Neural crest cell (in vitro differentiated cells): ENCODE measurements at regions not wholly inside any gene's neighbourhood (a gene's known extent, or its start where the extent isn't known, plus 50 kb on each side); places are given as distances from the start of the nearest gene placed in this dataset.

ENCODE experiments used
- DNase-seq: peaks from one replicate; pipeline ENCODE4 v3.0.0; 2021; ENCODE audit warnings: low read depth, mixed read lengths, low spot score
- H3K27ac Mint-ChIP-seq: one replicate; pipeline ENCODE4 v1.8.0; 2021; ENCODE audit warnings: mild to moderate bottlenecking, mixed read lengths; ENCODE audit not compliant: unreplicated experiment
- H3K27me3 Mint-ChIP-seq: 2 replicates; pipeline ENCODE4 v1.8.0; 2021; ENCODE audit warnings: low read depth, mild to moderate bottlenecking, mixed read lengths
- H3K36me3 Mint-ChIP-seq: 2 replicates; pipeline ENCODE4 v1.8.0; 2021; ENCODE audit warnings: low read depth, mild to moderate bottlenecking, mixed read lengths
- H3K4me1 Mint-ChIP-seq: 2 replicates; pipeline ENCODE4 v1.8.0; 2021; ENCODE audit warnings: mixed read lengths
- H3K4me3 Mint-ChIP-seq: one replicate; pipeline ENCODE4 v1.8.0; 2021; ENCODE audit warnings: mild to moderate bottlenecking, mixed read lengths
- H3K9me3 Mint-ChIP-seq: 2 replicates; pipeline ENCODE4 v1.8.0; 2021; ENCODE audit warnings: mixed read lengths
- CTCF ChIP-seq: fragments of 200-600 bp; sonication (generic); conservative IDR thresholded peaks from 2 replicates; pipeline ENCODE4 v1.5.0; 2021; ENCODE audit warnings: antibody characterized with exemption, mild to moderate bottlenecking

- H3K27me3 Mint-ChIP-seq, result no peaks in the 10 kb centered on the region
- no peak overlapping the region for H3K4me3 Mint-ChIP-seq
- no peak for DNase-seq
- TF ChIP-seq CTCF, result no peak
- H3K4me1 Mint-ChIP-seq, result no peaks in the 10 kb centered on the region
- no peak overlapping the region for H3K27ac Mint-ChIP-seq
- H3K36me3 Mint-ChIP-seq, result no peaks in the 10 kb centered on the region
- no peaks in the 10 kb centered on the region for H3K9me3 Mint-ChIP-seq
Measured at GRCh38 chr3:145739926-145740325, 421.1 kb downstream of the PLOD2 start.

- TF ChIP-seq CTCF, result no peak
- H3K36me3 Mint-ChIP-seq, result no peaks in the 10 kb centered on the region
- H3K4me1 Mint-ChIP-seq, result peaks cover 13% of the 10 kb centered on the region
- H3K27ac Mint-ChIP-seq, result no peak overlapping the region
- no peaks in the 10 kb centered on the region for H3K9me3 Mint-ChIP-seq
- no peak for DNase-seq
- H3K27me3 Mint-ChIP-seq, result no peaks in the 10 kb centered on the region
- H3K4me3 Mint-ChIP-seq, result no peak overlapping the region
Measured at GRCh38 chr3:145750657-145751056, 410.3 kb downstream of the PLOD2 start.

GRCh38 chr3:145752576-145752975 lies 408.4 kb downstream of the PLOD2 start:
- Mint-ChIP-seq H3K4me3 (no peak overlapping the region), H3K36me3 (no peaks in the 10 kb centered on the region), H3K27ac (no peak overlapping the region), H3K9me3 (no peaks in the 10 kb centered on the region), H3K4me1 (peaks cover 13% of the 10 kb centered on the region), H3K27me3 (no peaks in the 10 kb centered on the region)
- DNase-seq, result no peak
- TF ChIP-seq CTCF, result no peak

GRCh38 chr3:145754605-145755289 lies 406.2 kb downstream of the PLOD2 start:
- no peak overlapping the region for H3K27ac Mint-ChIP-seq
- no peak for DNase-seq
- TF ChIP-seq CTCF, result no peak
- no peaks in the 10 kb centered on the region for H3K9me3 Mint-ChIP-seq
- no peaks in the 10 kb centered on the region for H3K27me3 Mint-ChIP-seq
- peaks cover 9% of the 10 kb centered on the region for H3K4me1 Mint-ChIP-seq
- no peaks in the 10 kb centered on the region for H3K36me3 Mint-ChIP-seq
- H3K4me3 Mint-ChIP-seq, result no peak overlapping the region

- Mint-ChIP-seq H3K9me3 (no peaks in the 10 kb centered on the region), H3K27me3 (no peaks in the 10 kb centered on the region), H3K4me1 (no peaks in the 10 kb centered on the region), H3K36me3 (no peaks in the 10 kb centered on the region), H3K4me3 (no peak overlapping the region), H3K27ac (no peak overlapping the region)
- TF ChIP-seq CTCF, result no peak
- no peak for DNase-seq
Measured at GRCh38 chr3:145760036-145760435, 400.9 kb downstream of the PLOD2 start.
